Astrocyte (in vitro differentiated cells and primary cell): ENCODE measurements at regions not wholly inside any gene's neighbourhood (a gene's known extent, or its start where the extent isn't known, plus 50 kb on each side); places are given as distances from the start of the nearest gene placed in this dataset.

Source experiments
- DNase-seq: peaks from one replicate; pipeline ENCODE4 v3.0.0-alpha.2; 2010; ENCODE audit warnings: low read depth
- FAIRE-seq: peaks from 2 replicates; lab custom pipeline; 2011; peaks lifted over from hg19 to GRCh38; lab: Jason Lieb, UNC
- H2AFZ ChIP-seq: 2 replicates; pipeline ENCODE4 v1.6.0; 2012; ENCODE audit warnings: low read depth, low read length, inconsistent platforms
- H3K27ac ChIP-seq: 2 replicates; pipeline ENCODE4 v1.5.1; 2011; ENCODE audit warnings: low read depth, low read length, inconsistent platforms
- H3K27me3 ChIP-seq: 2 replicates; pipeline ENCODE4 v1.6.0; 2011; ENCODE audit warnings: low read length, inconsistent platforms; ENCODE audit not compliant: insufficient read depth
- H3K36me3 ChIP-seq: 2 replicates; pipeline ENCODE4 v1.5.1; 2011; ENCODE audit warnings: low read length, inconsistent platforms; ENCODE audit not compliant: insufficient read depth
- H3K4me1 ChIP-seq: 2 replicates; pipeline ENCODE4 v1.5.1; 2011; ENCODE audit warnings: low read length, inconsistent platforms; ENCODE audit not compliant: insufficient read depth
- H3K4me2 ChIP-seq: 2 replicates; pipeline ENCODE4 v1.6.0; 2012; ENCODE audit warnings: low read length, inconsistent platforms
- H3K4me3 ChIP-seq: 2 replicates; pipeline ENCODE4 v1.5.1; 2011; ENCODE audit warnings: low read depth, mild to moderate bottlenecking, low read length, inconsistent platforms; ENCODE audit not compliant: insufficient read depth
- H3K79me2 ChIP-seq: 2 replicates; pipeline ENCODE4 v1.6.0; 2012; ENCODE audit warnings: mild to moderate bottlenecking, low read length, inconsistent platforms; ENCODE audit not compliant: insufficient read depth
- H3K9ac ChIP-seq: 2 replicates; pipeline ENCODE4 v1.6.0; 2012; ENCODE audit warnings: mild to moderate bottlenecking, low read length, inconsistent platforms
- H3K9me3 ChIP-seq: 2 replicates; pipeline ENCODE4 v1.5.1; 2012; ENCODE audit warnings: low read depth, mild to moderate bottlenecking, low read length, inconsistent platforms; ENCODE audit not compliant: insufficient read depth
- H4K20me1 ChIP-seq: 2 replicates; pipeline ENCODE4 v1.6.0; 2012; ENCODE audit warnings: low read length, inconsistent platforms; ENCODE audit not compliant: insufficient read depth
- H3K27ac Mint-ChIP-seq: one replicate; pipeline ENCODE4 v1.8.0; 2021; ENCODE audit warnings: mild to moderate bottlenecking, mixed read lengths; ENCODE audit not compliant: unreplicated experiment
- H3K27me3 Mint-ChIP-seq: one replicate; pipeline ENCODE4 v1.8.0; 2021; ENCODE audit warnings: low read depth, mixed read lengths; ENCODE audit not compliant: unreplicated experiment
- H3K36me3 Mint-ChIP-seq: one replicate; pipeline ENCODE4 v1.8.0; 2021; ENCODE audit warnings: low read depth, mixed read lengths; ENCODE audit not compliant: unreplicated experiment
- H3K4me1 Mint-ChIP-seq: one replicate; pipeline ENCODE4 v1.8.0; 2021; ENCODE audit warnings: low read depth, mixed read lengths; ENCODE audit not compliant: unreplicated experiment
- H3K4me3 Mint-ChIP-seq: one replicate; pipeline ENCODE4 v1.8.0; 2021; ENCODE audit warnings: mild to moderate bottlenecking, moderate library complexity, mixed read lengths; ENCODE audit not compliant: unreplicated experiment
- H3K9me3 Mint-ChIP-seq: one replicate; pipeline ENCODE4 v1.8.0; 2021; ENCODE audit warnings: mild to moderate bottlenecking, mixed read lengths; ENCODE audit not compliant: unreplicated experiment
- EZH2 ChIP-seq: IDR thresholded peaks from 2 replicates; pipeline ENCODE4 v1.6.1; 2012; ENCODE audit warnings: mild to moderate bottlenecking, low read length, inconsistent platforms; ENCODE audit not compliant: insufficient read depth
- TF ChIP-seq, protein P1 (sequence below): IDR thresholded peaks from 2 replicates; pipeline ENCODE4 v1.5.1; 2011; ENCODE audit warnings: low read depth, mild to moderate bottlenecking, inconsistent platforms, low read length, moderate library complexity; ENCODE audit not compliant: insufficient read depth

DNA sequence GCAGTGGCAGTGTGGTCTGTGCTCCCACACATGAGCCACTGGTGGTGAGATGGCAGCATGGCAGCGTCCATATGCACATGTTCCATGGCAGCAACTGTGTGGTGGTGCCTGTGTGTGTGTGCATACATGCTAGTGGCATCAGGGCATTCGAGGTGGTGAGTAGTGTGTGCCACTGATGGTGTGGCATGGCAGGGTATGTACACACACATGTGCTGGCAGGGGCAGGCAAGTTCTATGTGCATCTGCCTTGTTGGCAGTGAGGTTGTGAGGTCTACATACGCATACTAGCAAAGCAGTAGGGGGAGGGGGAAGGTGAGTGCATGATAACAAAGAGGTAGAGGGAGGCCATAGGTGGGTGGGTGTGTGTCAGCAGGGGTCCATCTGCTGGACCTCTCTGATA is 378.7 kb downstream of the C3orf38 start:
- Histone ChIP-seq H3K79me2 (no peaks in the 10 kb centered on the region), H3K9me3 (no peaks in the 10 kb centered on the region), H3K9ac (no peak overlapping the region), H3K27ac (no peak overlapping the region), H4K20me1 (no peaks in the 10 kb centered on the region), H3K27me3 (no peaks in the 10 kb centered on the region), H3K4me2 (no peak overlapping the region), H3K4me1 (no peaks in the 10 kb centered on the region), H3K4me3 (no peak overlapping the region), H2AFZ (no peak overlapping the region), H3K36me3 (no peaks in the 10 kb centered on the region)
- no peaks in the 10 kb centered on the region for H3K36me3 Mint-ChIP-seq
- no peak overlapping the region for H3K4me3 Mint-ChIP-seq
- TF ChIP-seq, protein P1, sequence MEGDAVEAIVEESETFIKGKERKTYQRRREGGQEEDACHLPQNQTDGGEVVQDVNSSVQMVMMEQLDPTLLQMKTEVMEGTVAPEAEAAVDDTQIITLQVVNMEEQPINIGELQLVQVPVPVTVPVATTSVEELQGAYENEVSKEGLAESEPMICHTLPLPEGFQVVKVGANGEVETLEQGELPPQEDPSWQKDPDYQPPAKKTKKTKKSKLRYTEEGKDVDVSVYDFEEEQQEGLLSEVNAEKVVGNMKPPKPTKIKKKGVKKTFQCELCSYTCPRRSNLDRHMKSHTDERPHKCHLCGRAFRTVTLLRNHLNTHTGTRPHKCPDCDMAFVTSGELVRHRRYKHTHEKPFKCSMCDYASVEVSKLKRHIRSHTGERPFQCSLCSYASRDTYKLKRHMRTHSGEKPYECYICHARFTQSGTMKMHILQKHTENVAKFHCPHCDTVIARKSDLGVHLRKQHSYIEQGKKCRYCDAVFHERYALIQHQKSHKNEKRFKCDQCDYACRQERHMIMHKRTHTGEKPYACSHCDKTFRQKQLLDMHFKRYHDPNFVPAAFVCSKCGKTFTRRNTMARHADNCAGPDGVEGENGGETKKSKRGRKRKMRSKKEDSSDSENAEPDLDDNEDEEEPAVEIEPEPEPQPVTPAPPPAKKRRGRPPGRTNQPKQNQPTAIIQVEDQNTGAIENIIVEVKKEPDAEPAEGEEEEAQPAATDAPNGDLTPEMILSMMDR = no peak
- no peak for TF ChIP-seq EZH2
- H3K9me3 Mint-ChIP-seq = peaks cover 3% of the 10 kb centered on the region
- no peaks in the 10 kb centered on the region for H3K27me3 Mint-ChIP-seq
- FAIRE-seq = no peak
- DNase-seq = no peak
- no peak overlapping the region for H3K27ac Mint-ChIP-seq
- no peaks in the 10 kb centered on the region for H3K4me1 Mint-ChIP-seq

DNA sequence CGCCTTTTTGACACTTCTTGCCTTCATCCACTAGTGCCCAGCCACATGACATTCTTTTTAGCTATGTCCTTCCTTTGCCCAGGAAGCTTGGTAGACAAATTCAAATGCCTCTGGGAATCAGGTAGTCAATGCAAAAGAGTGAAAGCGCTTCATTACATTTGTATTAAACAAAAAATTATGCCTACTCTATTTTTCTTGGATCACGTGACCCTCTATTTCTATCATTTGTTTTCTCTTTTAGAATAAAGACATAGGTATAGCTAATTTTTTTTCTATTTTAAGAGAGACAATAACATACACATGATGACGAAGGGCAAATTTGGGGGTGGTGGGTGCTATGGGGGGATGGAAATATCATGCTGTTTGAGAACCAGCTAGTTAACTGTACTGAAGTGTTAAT is 384.8 kb downstream of the C3orf38 start:
- Histone ChIP-seq H2AFZ (no peak overlapping the region), H3K27ac (no peak overlapping the region), H3K4me2 (no peak overlapping the region), H4K20me1 (no peaks in the 10 kb centered on the region), H3K27me3 (no peaks in the 10 kb centered on the region), H3K79me2 (no peaks in the 10 kb centered on the region), H3K9ac (no peak overlapping the region), H3K4me1 (no peaks in the 10 kb centered on the region), H3K9me3 (no peaks in the 10 kb centered on the region), H3K36me3 (no peaks in the 10 kb centered on the region), H3K4me3 (no peak overlapping the region)
- Mint-ChIP-seq H3K27me3 (no peaks in the 10 kb centered on the region), H3K4me1 (no peaks in the 10 kb centered on the region), H3K4me3 (no peak overlapping the region), H3K9me3 (no peaks in the 10 kb centered on the region), H3K36me3 (no peaks in the 10 kb centered on the region), H3K27ac (no peak overlapping the region)
- no peak for DNase-seq
- no peak for TF ChIP-seq EZH2
- TF ChIP-seq, protein P1 = no peak
- no peak for FAIRE-seq

DNA sequence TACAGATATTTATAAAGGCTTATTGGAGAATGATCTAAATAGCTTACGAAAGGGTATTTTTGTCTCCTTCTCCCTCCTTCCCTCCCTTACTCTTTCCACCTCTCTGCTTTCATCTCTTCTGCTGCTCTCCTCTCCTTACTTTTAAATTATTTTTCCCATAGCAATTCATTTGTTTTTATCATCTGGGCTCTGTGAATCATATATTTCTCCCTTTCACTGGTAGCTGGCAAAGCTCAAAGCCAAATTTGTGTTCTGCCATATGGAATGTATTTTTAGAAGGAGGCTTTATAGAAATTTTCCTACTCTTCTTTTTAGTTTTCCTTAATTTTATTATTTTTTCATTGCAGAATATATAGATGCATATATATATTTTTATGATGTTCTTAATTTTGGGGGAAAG is 385.8 kb downstream of the C3orf38 start:
- H3K4me3 ChIP-seq = no peak overlapping the region
- H3K4me1 ChIP-seq = no peaks in the 10 kb centered on the region
- Mint-ChIP-seq H3K27ac (no peak overlapping the region), H3K36me3 (no peaks in the 10 kb centered on the region), H3K9me3 (no peaks in the 10 kb centered on the region), H3K27me3 (no peaks in the 10 kb centered on the region), H3K4me1 (no peaks in the 10 kb centered on the region), H3K4me3 (no peak overlapping the region)
- no peak overlapping the region for H3K9ac ChIP-seq
- no peak overlapping the region for H3K4me2 ChIP-seq
- no peak for TF ChIP-seq EZH2
- TF ChIP-seq, protein P1 = no peak
- no peaks in the 10 kb centered on the region for H3K36me3 ChIP-seq
- no peaks in the 10 kb centered on the region for H3K27me3 ChIP-seq
- no peak for DNase-seq
- H3K9me3 ChIP-seq = no peaks in the 10 kb centered on the region
- no peaks in the 10 kb centered on the region for H3K79me2 ChIP-seq
- H3K27ac ChIP-seq = no peak overlapping the region
- no peak overlapping the region for H2AFZ ChIP-seq
- no peak for FAIRE-seq
- H4K20me1 ChIP-seq = no peaks in the 10 kb centered on the region
